ENCODE measurements at regions not wholly inside any gene's neighbourhood (a gene's known extent, or its start where the extent isn't known, plus 50 kb on each side); places are given as distances from the start of the nearest gene placed in this dataset.

DNA sequence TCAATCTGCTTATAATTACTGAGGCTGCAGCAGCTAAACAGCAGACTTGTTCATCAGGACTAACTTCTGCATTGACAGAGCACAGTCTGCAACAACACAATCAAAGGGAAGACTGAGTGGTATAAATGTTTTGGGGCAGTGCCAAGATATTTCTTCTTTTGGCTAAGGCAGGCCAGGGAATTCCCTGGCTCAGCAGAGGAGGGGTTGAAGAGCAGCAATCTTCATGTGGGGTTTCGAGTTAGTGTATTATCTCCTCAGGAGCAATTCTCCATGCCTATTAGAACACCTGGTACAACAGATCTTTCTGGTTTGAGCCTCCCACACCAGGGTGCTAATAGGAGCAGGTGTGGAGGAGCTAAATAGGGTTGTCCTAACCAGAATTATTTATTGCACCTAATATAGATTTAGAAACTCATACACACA, 103.0 kb upstream of the STK17B start:
- TF ChIP-seq CTCF (IDR thresholded peaks at IDR 0.05; ENCODE audit: poor library complexity) (no peak), EZH2 (IDR thresholded peaks at IDR 0.05; ENCODE audit: borderline replicate concordance) (no peak)

Data from hepatocyte (in vitro differentiated cells).